GM19463 (cell line): ENCODE measurements at regions not wholly inside any gene's neighbourhood (a gene's known extent, or its start where the extent isn't known, plus 50 kb on each side); places are given as distances from the start of the nearest gene placed in this dataset.
"Not testable (repeated sequence)": the region's sequence is repeated elsewhere in the genome, so short reads cannot be mapped to it uniquely, and the experiment has no call there.

Experiments used
- ATAC-seq: cut with Tn5 transposase; IDR thresholded peaks from one replicate; pipeline ENCODE4 v1.9.1; 2021; ENCODE audit warnings: mild to moderate bottlenecking, moderate library complexity; ENCODE audit not compliant: unreplicated experiment

GRCh38 chrX:81348388-81348787, 146.5 kb downstream of the SH3BGRL start:
- no peak for ATAC-seq

GRCh38 chrX:81354954-81355353, 153.1 kb downstream of the SH3BGRL start:
- no peak for ATAC-seq

GRCh38 chrX:81355436-81355835, 153.5 kb downstream of the SH3BGRL start:
- ATAC-seq = no peak

DNA sequence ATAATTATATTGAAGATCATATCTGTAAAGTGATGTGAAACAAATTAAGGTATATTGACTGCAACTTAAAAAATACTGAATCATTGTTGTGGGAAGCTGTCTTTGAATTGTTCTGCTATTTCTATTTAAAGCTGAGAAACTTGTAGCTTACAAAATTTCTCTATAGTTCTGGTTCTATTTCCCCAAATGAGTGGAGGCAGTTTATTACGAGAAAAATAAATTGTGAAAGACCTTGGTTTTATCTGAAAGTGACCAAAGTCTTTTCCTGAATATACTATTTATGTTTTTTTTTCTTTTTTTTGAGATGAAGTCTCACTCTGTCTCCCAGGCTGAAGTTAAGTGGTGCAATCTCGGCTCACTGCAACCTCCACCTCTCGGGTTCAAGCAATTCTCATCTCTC, 165.4 kb downstream of the SH3BGRL start:
- ATAC-seq = no peak

GRCh38 chrX:81377329-81377728, 175.4 kb downstream of the SH3BGRL start:
- peak; percentile 47 for ATAC-seq

- ATAC-seq = no peak
These were observed 176.7 kb downstream of the SH3BGRL start for GRCh38 chrX:81378560-81378959.

GRCh38 chrX:81390237-81390636, 188.3 kb downstream of the SH3BGRL start:
- ATAC-seq = peak; percentile 90

DNA sequence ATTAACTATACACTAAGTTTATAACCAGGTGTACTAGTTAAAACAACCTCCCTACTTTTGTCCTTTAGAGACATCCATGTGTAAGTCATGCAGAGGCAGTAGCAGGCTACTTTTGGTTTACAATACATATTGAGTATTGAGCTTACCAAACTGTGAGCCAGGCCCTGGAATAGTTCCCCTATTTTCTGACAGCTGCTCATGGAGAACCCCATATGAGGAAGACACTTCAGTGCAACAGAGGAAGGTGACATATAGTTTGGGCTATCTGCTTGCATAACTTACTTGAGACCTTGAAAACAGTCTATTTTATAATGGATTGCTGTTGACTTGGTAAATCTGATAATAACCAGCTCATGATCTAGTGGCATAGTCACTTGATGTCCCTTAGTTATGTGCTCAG, 190.5 kb downstream of the SH3BGRL start:
- no peak for ATAC-seq

GRCh38 chrX:81405781-81406180, 203.9 kb downstream of the SH3BGRL start:
- no peak for ATAC-seq

- ATAC-seq = no peak
These were observed 209.6 kb downstream of the SH3BGRL start for GRCh38 chrX:81411517-81411916.

GRCh38 chrX:81412428-81412827, 210.5 kb downstream of the SH3BGRL start:
- no peak for ATAC-seq

GRCh38 chrX:81412857-81413256, 211.0 kb downstream of the SH3BGRL start:
- not testable (repeated sequence) for ATAC-seq

DNA sequence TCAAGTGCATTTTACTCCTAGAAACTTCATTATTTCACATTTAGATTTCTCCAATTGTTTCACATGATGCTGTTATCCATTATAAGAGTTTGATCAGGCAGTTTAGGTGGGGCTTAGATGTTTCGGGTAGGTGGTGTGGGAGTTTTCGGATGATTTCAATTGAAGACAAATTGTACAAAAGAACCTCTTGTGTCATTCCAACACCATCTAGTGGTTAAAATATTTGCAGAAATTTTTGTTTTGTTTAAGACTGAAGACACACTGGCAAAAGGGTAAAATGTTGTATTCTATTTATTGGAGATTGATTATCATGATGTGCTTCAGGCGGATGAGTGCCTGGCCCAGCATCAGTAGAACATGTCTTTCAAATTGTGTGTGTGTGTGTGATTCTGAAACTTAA, 212.7 kb downstream of the SH3BGRL start:
- ATAC-seq = no peak
